GM21737 (cell line): ENCODE measurements at regions not wholly inside any gene's neighbourhood (a gene's known extent, or its start where the extent isn't known, plus 50 kb on each side); places are given as distances from the start of the nearest gene placed in this dataset.

Experiments used
- ATAC-seq: cut with Tn5 transposase; IDR thresholded peaks from one replicate; pipeline ENCODE4 v1.9.1; 2021; ENCODE audit warnings: mild to moderate bottlenecking, moderate library complexity; ENCODE audit not compliant: unreplicated experiment

DNA sequence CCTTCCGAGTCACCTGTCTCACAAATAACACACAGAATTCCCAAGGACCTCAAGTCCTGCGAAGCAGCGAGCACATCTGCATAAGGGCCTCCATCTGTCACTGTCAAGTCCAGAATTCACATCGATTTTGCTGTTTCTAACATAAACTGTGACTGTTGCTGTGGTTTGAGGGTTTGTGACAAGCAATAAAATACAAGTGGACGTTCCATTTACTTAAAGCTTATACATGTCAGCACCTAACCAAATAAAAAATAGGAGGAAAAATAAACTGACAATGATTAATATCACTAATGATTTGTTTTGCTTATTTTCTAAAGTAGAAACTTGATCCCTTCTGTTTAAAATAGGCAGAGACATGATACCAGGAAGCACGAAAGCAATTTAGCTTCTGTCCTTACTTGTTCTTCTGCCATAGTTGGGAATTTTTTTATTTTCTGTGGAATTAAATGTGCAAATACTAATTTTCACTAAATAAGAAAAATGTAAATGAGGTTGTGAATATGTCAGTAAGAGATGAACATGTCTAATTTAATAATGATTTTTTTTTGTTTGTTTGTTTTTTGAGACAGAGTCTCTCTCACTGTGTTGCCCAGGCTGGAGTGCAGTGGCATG lies 279.1 kb downstream of the FGF9 start:
- ATAC-seq: no peak

GRCh38 chr13:21956666-21957065 lies 285.8 kb downstream of the FGF9 start:
- ATAC-seq: no peak

DNA sequence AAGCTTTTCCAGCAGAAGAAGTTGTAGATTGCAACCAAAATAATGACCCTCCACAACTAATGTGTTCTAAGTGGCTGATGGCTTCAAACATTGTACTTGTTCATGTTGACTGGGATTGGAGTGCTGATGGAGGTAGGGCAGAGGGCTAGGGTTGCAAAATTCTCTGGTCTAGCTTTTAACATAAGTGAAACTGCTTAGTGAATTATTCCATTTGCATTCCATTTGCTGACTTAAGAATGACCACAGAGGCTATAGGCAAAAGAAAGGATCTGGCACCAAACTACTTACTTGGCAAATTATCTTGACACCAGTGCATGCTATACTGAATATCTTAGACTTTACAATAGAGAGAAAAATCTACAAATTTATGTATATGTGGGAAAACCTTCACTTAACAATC lies 287.0 kb downstream of the FGF9 start:
- ATAC-seq: no peak

GRCh38 chr13:21960108-21960507 lies 289.2 kb downstream of the FGF9 start:
- no peak for ATAC-seq

DNA sequence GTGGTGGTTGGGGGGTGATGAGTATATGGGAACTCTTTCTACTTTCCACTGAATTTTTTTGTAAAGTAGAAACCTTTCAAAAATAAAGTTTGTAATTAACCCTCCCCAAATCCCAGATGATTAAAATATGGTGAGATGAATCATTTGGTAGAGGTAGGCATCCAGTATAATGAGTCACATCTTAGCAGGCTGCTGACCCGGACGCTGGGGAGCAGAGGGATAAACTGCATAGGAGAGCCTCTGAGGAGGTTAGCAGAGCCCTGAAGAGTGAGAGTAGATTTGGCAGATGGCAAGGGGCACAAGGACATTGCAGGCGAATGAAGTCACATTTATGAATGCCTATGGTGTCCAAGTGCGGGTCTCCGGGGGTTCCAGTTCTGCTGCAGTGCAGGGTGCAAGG lies 293.8 kb downstream of the FGF9 start:
- ATAC-seq: no peak

DNA sequence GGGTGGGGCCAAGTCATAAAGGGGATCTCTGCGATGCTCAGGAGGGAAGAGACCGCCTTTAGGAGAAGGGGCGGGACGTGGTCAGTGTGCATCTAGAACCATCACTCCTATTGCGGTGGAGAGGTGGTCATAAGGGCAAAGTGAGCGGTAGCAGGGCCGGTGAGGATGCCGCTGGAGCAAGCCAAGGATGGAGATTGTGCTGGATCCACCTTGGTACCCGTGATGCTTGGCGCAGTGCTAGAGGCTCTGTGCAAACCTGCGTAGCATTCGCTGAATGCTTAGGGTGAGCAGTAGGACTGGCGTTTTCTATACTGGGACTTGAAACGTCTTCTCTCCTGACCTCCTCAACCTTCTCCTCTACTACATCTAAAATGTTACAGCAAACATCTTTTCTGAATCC lies 294.2 kb downstream of the FGF9 start:
- no peak for ATAC-seq

DNA sequence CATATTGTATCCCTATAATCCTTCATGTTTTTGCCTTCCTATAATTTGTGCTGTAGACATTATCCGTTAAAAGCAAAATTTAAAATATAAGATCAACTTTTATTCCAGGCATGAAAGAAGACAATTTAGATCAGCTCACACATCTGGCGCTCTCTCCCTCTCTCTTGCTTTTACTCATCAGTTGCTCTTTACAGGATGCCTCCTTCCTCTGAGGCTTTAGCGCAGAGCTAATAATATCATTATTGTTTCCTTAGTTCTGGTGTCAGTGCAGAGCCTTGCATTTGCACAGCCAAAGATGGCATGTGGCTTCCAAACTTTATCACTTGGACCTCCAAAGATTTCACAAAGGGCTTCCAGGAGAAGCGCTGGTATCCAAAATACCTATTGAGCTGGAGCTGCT lies 295.1 kb downstream of the FGF9 start:
- ATAC-seq: no peak

- no peak for ATAC-seq
These were observed 297.0 kb downstream of the FGF9 start for GRCh38 chr13:21967871-21968270.

GRCh38 chr13:21970172-21970571 lies 299.3 kb downstream of the FGF9 start:
- no peak for ATAC-seq

DNA sequence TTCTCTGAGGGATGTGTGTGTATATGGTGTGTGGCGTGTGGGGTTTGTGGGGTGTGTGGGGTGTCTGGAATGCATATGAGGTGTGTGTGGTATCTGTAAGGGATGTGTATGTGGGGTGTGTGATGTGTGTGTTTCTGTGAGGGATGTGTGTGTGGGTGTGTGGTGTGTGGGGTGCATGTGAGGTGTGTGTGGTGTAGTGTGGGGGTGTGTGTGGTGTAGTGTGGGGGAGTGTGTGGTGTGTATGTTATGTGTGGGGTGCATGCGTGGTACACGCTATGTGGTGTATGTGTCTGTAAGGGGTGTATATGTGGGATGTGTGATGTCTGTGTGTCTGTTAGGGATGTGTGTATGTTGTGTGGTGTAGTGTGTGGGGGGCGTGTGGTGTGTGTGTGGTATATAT lies 300.0 kb downstream of the FGF9 start:
- ATAC-seq: no peak

DNA sequence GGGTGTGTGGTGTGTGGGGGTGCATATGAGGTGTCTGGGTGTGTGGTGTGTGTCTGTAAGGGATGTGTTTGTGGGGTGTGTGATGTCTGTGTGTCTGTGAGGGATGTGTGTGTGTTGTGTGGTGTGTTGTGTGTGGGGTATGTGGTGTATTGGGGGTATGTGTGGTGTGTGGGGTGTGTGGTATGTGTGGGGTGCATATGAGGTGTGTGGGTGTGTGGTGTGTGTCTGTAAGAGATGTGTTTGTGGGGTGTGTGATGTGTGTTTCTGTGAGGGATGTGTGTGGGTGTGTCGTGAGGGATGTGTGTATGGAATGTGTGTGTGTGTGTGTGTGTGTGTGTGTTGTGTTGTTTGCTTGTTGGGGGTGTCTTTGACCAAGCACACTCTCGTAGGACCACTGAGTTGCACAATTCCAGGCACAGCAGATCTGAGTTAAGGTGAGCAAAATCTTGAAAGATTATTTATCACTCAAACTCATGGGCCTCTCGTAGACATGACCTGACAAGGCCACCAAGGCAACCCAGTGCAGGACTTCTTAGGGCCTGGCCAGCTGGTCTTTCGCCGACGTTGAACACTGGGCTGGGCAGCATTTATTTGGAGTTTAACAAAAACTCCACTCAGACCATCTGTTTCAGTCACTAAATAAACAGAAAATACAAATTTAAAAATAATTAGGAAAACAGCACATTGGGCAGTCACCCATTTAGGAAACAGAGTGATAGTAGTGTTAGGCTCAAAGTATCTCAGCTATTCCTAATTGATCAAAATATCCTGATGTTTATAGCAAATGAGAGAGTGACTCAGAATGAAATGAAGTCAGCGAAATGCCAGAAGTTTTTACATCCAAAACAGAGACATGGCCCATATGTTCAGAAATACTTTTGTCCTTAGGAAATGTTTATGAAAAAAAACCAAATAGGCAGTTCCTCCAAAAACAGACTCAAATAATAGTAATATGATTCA lies 301.1 kb downstream of the FGF9 start:
- no peak for ATAC-seq

- ATAC-seq: no peak
These were observed 302.7 kb downstream of the FGF9 start for GRCh38 chr13:21973437-21974125.

GRCh38 chr13:21974741-21975140 lies 303.9 kb downstream of the FGF9 start:
- ATAC-seq: no peak

DNA sequence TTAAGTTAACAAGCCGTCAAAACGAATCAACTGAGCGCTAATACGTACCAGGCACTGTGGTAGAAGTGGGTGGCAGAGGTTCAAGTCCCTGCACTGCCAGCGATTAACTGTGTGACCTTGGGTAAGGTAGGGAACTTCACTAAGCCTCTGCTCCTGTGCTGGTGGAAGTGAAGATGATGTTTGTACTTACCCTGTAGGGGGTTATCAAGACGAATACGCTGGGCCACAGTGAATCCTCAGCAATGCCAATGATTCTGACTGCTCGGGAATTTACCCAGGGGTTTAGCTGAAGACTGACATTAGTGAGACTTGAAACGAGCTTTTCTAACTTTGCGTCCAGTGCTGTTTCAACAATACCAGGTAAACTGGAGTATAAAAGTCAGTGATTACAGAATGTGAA lies 305.3 kb downstream of the FGF9 start:
- ATAC-seq: no peak

DNA sequence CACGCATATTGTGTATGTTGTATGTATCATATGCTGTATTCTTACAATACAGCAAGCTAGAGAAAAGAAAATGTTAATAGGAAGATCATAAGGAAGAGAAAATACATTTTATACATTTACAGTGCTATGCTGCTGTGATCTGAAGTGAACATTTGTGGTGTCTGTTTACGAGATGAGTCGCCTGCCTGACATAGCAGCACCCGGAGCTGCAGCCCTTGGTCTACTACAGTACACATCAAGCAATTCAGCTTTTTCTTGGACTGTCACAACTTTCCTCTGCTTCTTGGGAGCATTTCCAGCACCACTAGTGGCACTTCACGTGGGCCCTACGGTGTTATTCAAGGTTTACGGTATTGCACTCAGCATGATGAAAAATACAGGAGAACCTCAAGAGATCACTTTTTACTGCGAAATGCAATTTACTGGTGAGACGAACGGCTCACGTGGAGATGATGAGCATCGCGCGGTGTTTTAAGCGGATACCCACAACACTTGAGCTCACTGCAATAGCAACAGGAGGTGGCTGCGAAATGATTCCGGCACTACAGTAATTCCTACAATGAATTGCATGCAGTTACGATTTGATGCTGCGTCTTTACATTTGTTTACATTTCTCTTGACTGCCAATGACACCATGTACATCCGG lies 308.4 kb downstream of the FGF9 start:
- no peak for ATAC-seq

DNA sequence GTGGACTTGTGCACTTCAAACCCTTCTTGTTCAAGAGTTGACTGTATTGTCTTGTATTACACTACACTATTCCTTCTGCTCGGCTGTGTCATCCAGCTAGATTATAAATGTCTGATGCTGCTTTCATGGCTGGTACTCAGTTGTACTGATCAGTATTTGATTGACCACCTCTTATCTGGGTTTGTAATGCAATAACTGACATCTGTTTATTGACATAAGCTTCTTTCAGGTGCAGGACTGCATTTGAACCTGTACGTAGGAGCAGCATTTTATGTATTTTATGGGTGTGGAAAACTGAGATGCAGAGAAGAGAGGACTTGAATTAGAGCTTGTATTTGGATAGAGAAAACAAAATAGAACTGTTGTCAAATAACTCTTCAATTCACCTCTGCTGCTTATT lies 309.2 kb downstream of the FGF9 start:
- ATAC-seq: no peak

DNA sequence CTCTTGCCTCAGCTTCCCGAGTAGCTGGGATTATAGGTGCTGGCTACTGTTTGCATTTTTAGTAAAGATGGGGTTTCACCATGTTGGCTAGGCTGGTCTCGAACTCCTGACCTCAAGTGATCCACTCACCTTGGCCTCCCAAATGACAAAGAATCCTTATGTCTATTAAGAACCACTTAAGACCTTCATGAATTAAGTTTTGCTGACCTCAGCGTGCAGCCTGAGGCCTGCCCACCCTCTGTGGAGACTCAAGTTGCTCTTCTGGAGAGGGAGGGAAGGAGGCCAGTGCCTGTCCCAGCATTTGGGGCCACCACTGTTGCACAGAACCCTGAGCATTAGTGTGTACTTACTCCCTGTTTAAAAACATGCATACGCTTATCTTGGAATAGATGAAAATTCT lies 313.3 kb downstream of the FGF9 start:
- no peak for ATAC-seq

GRCh38 chr13:21986602-21987001 lies 315.7 kb downstream of the FGF9 start:
- ATAC-seq: no peak

- no peak for ATAC-seq
These were observed 316.9 kb downstream of the FGF9 start for GRCh38 chr13:21987793-21988192.

DNA sequence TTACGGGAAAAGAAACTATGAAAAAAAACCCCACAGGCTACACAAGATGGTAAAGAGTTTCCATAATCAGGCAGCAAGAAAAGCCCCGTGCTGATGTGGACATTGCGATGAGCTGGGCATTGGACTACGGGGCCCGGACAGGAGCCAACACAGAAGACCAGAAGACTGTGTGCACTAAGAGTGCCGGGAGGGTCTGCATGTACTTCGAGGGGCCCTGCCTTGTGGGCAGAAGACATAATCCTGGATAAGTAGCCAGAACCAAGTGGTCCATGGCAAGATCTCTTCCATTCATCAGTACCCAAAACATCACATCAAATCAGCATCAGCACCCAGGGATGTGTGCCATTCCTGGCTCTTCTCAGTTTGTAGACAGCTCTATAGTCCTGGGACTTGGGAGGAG lies 317.8 kb downstream of the FGF9 start:
- ATAC-seq: no peak

- no peak for ATAC-seq
These were observed 325.2 kb downstream of the FGF9 start for GRCh38 chr13:21996049-21996448.
